ENCODE measurements at regions not wholly inside any gene's neighbourhood (a gene's known extent, or its start where the extent isn't known, plus 50 kb on each side); places are given as distances from the start of the nearest gene placed in this dataset.

DNA sequence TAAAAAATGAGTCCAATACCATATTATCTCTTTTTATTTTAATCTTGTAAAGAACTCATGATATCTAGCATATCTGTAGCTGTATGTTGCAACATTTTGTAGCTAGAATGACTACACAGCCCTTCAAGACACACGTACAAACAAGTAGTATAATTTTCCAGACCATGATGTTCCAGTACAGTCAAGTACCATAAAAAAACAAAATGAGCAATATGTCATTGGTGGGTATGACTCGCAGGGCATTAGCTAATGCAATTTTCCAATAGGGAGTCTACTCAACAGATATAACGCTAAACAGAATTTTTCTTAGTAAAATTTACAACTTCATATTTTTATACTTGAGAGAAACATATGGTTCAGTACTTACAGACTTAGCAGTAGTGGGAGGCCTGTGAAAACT, 53.6 kb upstream of the UGP2 start:
- TF ChIP-seq POLR2A (IDR thresholded peaks at IDR 0.05): no peak
- TF ChIP-seq, protein P1, sequence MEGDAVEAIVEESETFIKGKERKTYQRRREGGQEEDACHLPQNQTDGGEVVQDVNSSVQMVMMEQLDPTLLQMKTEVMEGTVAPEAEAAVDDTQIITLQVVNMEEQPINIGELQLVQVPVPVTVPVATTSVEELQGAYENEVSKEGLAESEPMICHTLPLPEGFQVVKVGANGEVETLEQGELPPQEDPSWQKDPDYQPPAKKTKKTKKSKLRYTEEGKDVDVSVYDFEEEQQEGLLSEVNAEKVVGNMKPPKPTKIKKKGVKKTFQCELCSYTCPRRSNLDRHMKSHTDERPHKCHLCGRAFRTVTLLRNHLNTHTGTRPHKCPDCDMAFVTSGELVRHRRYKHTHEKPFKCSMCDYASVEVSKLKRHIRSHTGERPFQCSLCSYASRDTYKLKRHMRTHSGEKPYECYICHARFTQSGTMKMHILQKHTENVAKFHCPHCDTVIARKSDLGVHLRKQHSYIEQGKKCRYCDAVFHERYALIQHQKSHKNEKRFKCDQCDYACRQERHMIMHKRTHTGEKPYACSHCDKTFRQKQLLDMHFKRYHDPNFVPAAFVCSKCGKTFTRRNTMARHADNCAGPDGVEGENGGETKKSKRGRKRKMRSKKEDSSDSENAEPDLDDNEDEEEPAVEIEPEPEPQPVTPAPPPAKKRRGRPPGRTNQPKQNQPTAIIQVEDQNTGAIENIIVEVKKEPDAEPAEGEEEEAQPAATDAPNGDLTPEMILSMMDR (IDR thresholded peaks at IDR 0.05): no peak

Measured in esophagus squamous epithelium (tissue), 4 donors.